H1 (cell line): ENCODE measurements at regions not wholly inside any gene's neighbourhood (a gene's known extent, or its start where the extent isn't known, plus 50 kb on each side); places are given as distances from the start of the nearest gene placed in this dataset.

Source experiments
- CTCF ChIA-PET: fragments of 300-600 bp; sonication (Branson Sonifier 250); formaldehyde crosslinking; loops from one replicate; lab custom pipeline; 2021; ENCODE audit not compliant: partially characterized antibody; lab: Charles Lee
- POLR2A ChIA-PET: fragments of 300-600 bp; sonication (Branson Sonifier 250); formaldehyde crosslinking; loops from one replicate; lab custom pipeline; 2021; ENCODE audit warnings: inconsistent platforms; ENCODE audit not compliant: partially characterized antibody; lab: Charles Lee
- DNase-seq, 2 experiments: peaks; one replicate each; pipeline versions ENCODE4 v3.0.0 to v3.0.0-alpha.2; 2010 to 2022; ENCODE audit warnings: low spot score in 2 of 2, low read depth in 1 of 2, mixed read lengths in 1 of 2
- FAIRE-seq: peaks from 2 replicates; lab custom pipeline; 2011; peaks lifted over from hg19 to GRCh38; lab: Jason Lieb, UNC
- H2AFZ ChIP-seq: 2 replicates; pipeline ENCODE4 v1.8.1; 2012; ENCODE audit warnings: low read length, inconsistent platforms
- H2AK5ac ChIP-seq: 2 replicates; pipeline ENCODE4 v1.6.1; 2013; ENCODE audit warnings: low read depth, low read length
- H2BK120ac ChIP-seq: replicated peaks from 2 replicates; pipeline ENCODE3; 2013; ENCODE audit warnings: low read depth, low read length, inconsistent platforms
- H2BK12ac ChIP-seq: 2 replicates; pipeline ENCODE4 v1.6.1; 2013; ENCODE audit warnings: low read depth, low read length
- H2BK15ac ChIP-seq: 2 replicates; pipeline ENCODE4 v1.6.1; 2013; ENCODE audit warnings: low read length
- H2BK20ac ChIP-seq: 2 replicates; pipeline ENCODE4 v1.6.1; 2013; ENCODE audit warnings: low read length
- H2BK5ac ChIP-seq: 2 replicates; pipeline ENCODE4 v1.6.1; 2013; ENCODE audit warnings: low read depth, low read length
- H3K14ac ChIP-seq: 2 replicates; pipeline ENCODE4 v1.6.1; 2013; ENCODE audit warnings: inconsistent platforms; ENCODE audit not compliant: insufficient read length
- H3K18ac ChIP-seq: 2 replicates; pipeline ENCODE4 v1.6.1; 2013; ENCODE audit warnings: low read length; ENCODE audit errors: extremely low read depth
- H3K23ac ChIP-seq: 2 replicates; pipeline ENCODE4 v1.6.1; 2013; ENCODE audit warnings: inconsistent platforms; ENCODE audit not compliant: insufficient read length
- H3K23me2 ChIP-seq: 2 replicates; pipeline ENCODE4 v1.6.1; 2013; ENCODE audit warnings: low read depth, low read length
- H3K27ac ChIP-seq: 2 replicates; pipeline ENCODE4 v1.6.1; 2011; ENCODE audit warnings: low read depth, low read length, inconsistent platforms
- H3K27me3 ChIP-seq, 4 experiments: replicated peaks in 1 of 4; 1 replicate in 1 of 4; 2 replicates in 3 of 4; pipeline versions ENCODE4 v1.6.1 to v1.8.1; 2011 to 2013; ENCODE audit warnings: low read length in 3 of 4, mild to moderate bottlenecking in 3 of 4, inconsistent platforms in 2 of 4, mixed read lengths in 2 of 4, moderate library complexity in 1 of 4; ENCODE audit not compliant: control insufficient read depth in 3 of 4, insufficient read depth in 3 of 4; ENCODE audit errors: extremely low read depth in 1 of 4
- H3K36me3 ChIP-seq, 4 experiments: 2 replicates each; pipeline versions ENCODE4 v1.6.1 to v1.8.1; 2011 to 2013; ENCODE audit warnings: mild to moderate bottlenecking in 4 of 4, low read length in 3 of 4, moderate library complexity in 2 of 4, control low read depth in 1 of 4, inconsistent platforms in 1 of 4; ENCODE audit not compliant: insufficient read depth in 4 of 4, control insufficient read depth in 2 of 4
- H3K4ac ChIP-seq: replicated peaks from 2 replicates; pipeline ENCODE3; 2013; ENCODE audit warnings: low read length, low read depth, mixed read lengths, inconsistent platforms; ENCODE audit not compliant: insufficient read length
- H3K4me1 ChIP-seq, 4 experiments: replicated peaks in 1 of 4; 1 replicate in 1 of 4; 2 replicates in 3 of 4; pipeline versions ENCODE4 v1.6.1 to v1.8.1; 2011 to 2013; ENCODE audit warnings: low read length in 3 of 4, inconsistent platforms in 2 of 4, mixed read lengths in 1 of 4; ENCODE audit not compliant: insufficient read depth in 4 of 4, control insufficient read depth in 3 of 4
- H3K4me2 ChIP-seq, 2 experiments: 2 replicates each; pipeline versions ENCODE4 v1.6.1 to v1.8.1; 2011 to 2013; ENCODE audit warnings: low read depth in 2 of 2, low read length in 2 of 2, control low read depth in 1 of 2, inconsistent platforms in 1 of 2, mild to moderate bottlenecking in 1 of 2; ENCODE audit not compliant: insufficient read depth in 1 of 2
- H3K4me3 ChIP-seq, 4 experiments: fragments of 200-600, 300-600 bp in 1 of 4; sonication (generic), shearing (Covaris generic), sonication (Bioruptor Twin) in 1 of 4; 2 replicates each; pipeline versions ENCODE4 v1.5.1 to v1.8.1; 2011 to 2016; ENCODE audit warnings: low read length in 4 of 4, low read depth in 3 of 4, control low read depth in 2 of 4, inconsistent platforms in 2 of 4, mild to moderate bottlenecking in 2 of 4, mixed read lengths in 1 of 4, moderate library complexity in 1 of 4; ENCODE audit not compliant: insufficient read depth in 2 of 4; ENCODE audit errors: extremely low read depth in 1 of 4
- H3K56ac ChIP-seq: replicated peaks from 2 replicates; pipeline ENCODE3; 2013; ENCODE audit warnings: low read depth, mild to moderate bottlenecking, mixed read lengths, low read length, inconsistent platforms; ENCODE audit not compliant: insufficient read length
- H3K79me1 ChIP-seq: 2 replicates; pipeline ENCODE4 v1.6.1; 2013; ENCODE audit warnings: low read depth, low read length, control low read depth
- H3K79me2 ChIP-seq, 2 experiments: 2 replicates each; pipeline versions ENCODE4 v1.6.1 to v1.8.1; 2012 to 2013; ENCODE audit warnings: low read length in 2 of 2, mild to moderate bottlenecking in 2 of 2, inconsistent platforms in 1 of 2; ENCODE audit not compliant: insufficient read depth in 2 of 2, control insufficient read depth in 1 of 2
- H3K9ac ChIP-seq, 4 experiments: replicated peaks in 1 of 4; 1 replicate in 1 of 4; 2 replicates in 3 of 4; pipeline versions ENCODE4 v1.6.1 to v1.8.1; 2011 to 2013; ENCODE audit warnings: low read depth in 3 of 4, low read length in 3 of 4, control low read depth in 2 of 4, mild to moderate bottlenecking in 2 of 4, moderate library complexity in 2 of 4, inconsistent platforms in 1 of 4; ENCODE audit errors: extremely low read depth in 1 of 4
- H3K9me3 ChIP-seq, 2 experiments: 2 replicates each; pipeline versions ENCODE4 v1.6.1 to v1.8.1; 2012 to 2013; ENCODE audit warnings: mild to moderate bottlenecking in 2 of 2, moderate library complexity in 2 of 2, control low read depth in 1 of 2, inconsistent platforms in 1 of 2, low read depth in 1 of 2, low read length in 1 of 2, mixed read lengths in 1 of 2; ENCODE audit not compliant: insufficient read depth in 2 of 2
- H4K20me1 ChIP-seq, 2 experiments: replicated peaks in 1 of 2; 2 replicates each; pipeline versions ENCODE3 to v1.8.1; 2011 to 2013; ENCODE audit warnings: inconsistent platforms in 2 of 2, low read length in 2 of 2, mild to moderate bottlenecking in 1 of 2; ENCODE audit not compliant: insufficient read depth in 2 of 2, control insufficient read depth in 1 of 2
- H4K5ac ChIP-seq: 2 replicates; pipeline ENCODE4 v1.6.1; 2013; ENCODE audit warnings: low read length, low read depth, mixed read lengths, inconsistent platforms; ENCODE audit not compliant: insufficient read length
- H4K8ac ChIP-seq: 2 replicates; pipeline ENCODE4 v1.8.0; 2013; ENCODE audit warnings: mild to moderate bottlenecking, moderate library complexity, low read length, inconsistent platforms; ENCODE audit not compliant: insufficient read depth; ENCODE audit errors: extremely low read depth
- H4K91ac ChIP-seq: replicated peaks from 2 replicates; pipeline ENCODE3; 2013; ENCODE audit warnings: low read length, mixed read lengths, inconsistent platforms; ENCODE audit not compliant: insufficient read length
- CTBP2 ChIP-seq: IDR thresholded peaks from 2 replicates; pipeline ENCODE4 v1.7.0; 2011; ENCODE audit warnings: borderline replicate concordance, mild to moderate bottlenecking, moderate library complexity, mixed read lengths, low read length; ENCODE audit not compliant: insufficient read depth, insufficient read length
- FOSL1 ChIP-seq: IDR thresholded peaks from 2 replicates; pipeline ENCODE4 v1.6.1; 2011; ENCODE audit warnings: mild to moderate bottlenecking, low read depth, low read length, moderate library complexity; ENCODE audit not compliant: insufficient read depth
- HDAC6 ChIP-seq: IDR thresholded peaks from one replicate; pipeline ENCODE4 v1.7.1; 2012; ENCODE audit warnings: low read depth, mild to moderate bottlenecking, inconsistent platforms, low read length, moderate library complexity
- POLR2AphosphoS5 ChIP-seq: IDR thresholded peaks from 2 replicates; pipeline ENCODE4 v1.6.1; 2011; ENCODE audit warnings: low read depth, low read length
- SIRT6 ChIP-seq: IDR thresholded peaks from one replicate; pipeline ENCODE4 v1.7.1; 2012; ENCODE audit warnings: low read length, inconsistent platforms
- TCF12 ChIP-seq: IDR thresholded peaks from 2 replicates; pipeline ENCODE4 v1.6.1; 2011; ENCODE audit warnings: low read depth, mild to moderate bottlenecking, low read length
- WGBS, 2 experiments: shearing (Covaris generic) in 1 of 2; methylation state at CpG; one replicate each; pipeline versions ENCODE4 v1.1.6 to v1.1.7; 2013 to 2015; ENCODE audit warnings: low lambda C conversion rate in 2 of 2, mixed read lengths in 2 of 2, inconsistent platforms in 1 of 2, low coverage in 1 of 2, missing lambda C conversion rate in 1 of 2; ENCODE audit not compliant: insufficient replicate concordance in 2 of 2, insufficient coverage in 1 of 2, insufficient read length in 1 of 2; ENCODE audit errors: extremely low coverage in 1 of 2, missing lambda C conversion rate in 1 of 2; 5-methylcytosine and 5-hydroxymethylcytosine counted together

GRCh38 chr1:119312500-119312899, 56.1 kb upstream of the HAO2 start:
- 88 to 100% methylated on average over 1 to 4 of the region's 4 CpGs for WGBS, 2 experiments

More at GRCh38 chr1:119312500-119312899, 56.1 kb upstream of the HAO2 start:
- Histone ChIP-seq H2BK120ac (no peak overlapping the region), H3K4ac (no peak overlapping the region), H3K4me3 (no peak overlapping the region), H3K23me2 (no peaks in the 10 kb centered on the region), H3K27me3 (no peaks in the 10 kb centered on the region), H3K27ac (no peak overlapping the region), H3K79me2 (no peaks in the 10 kb centered on the region), H2AFZ (no peak overlapping the region), H4K91ac (no peak overlapping the region), H3K23ac (no peak overlapping the region), H4K8ac (no peak overlapping the region), H2BK15ac (no peak overlapping the region), H3K4me1 (no peaks in the 10 kb centered on the region), H3K14ac (no peak overlapping the region), H2AK5ac (no peak overlapping the region), H3K9ac (no peak overlapping the region), H3K4me2 (no peak overlapping the region), H3K36me3 (no peaks in the 10 kb centered on the region), H2BK12ac (no peak overlapping the region), H3K18ac (no peak overlapping the region), H2BK5ac (no peak overlapping the region), H4K20me1 (no peaks in the 10 kb centered on the region), H3K79me1 (no peaks in the 10 kb centered on the region), H4K5ac (no peak overlapping the region), H2BK20ac (no peak overlapping the region), H3K56ac (no peak overlapping the region), H3K9me3 (no peaks in the 10 kb centered on the region)
- no peak for DNase-seq
- no peak for TF ChIP-seq CTBP2
- no peak for TF ChIP-seq SIRT6
- TF ChIP-seq HDAC6 = no peak
- TF ChIP-seq POLR2AphosphoS5 = no peak
- no peak for TF ChIP-seq TCF12
- TF ChIP-seq FOSL1 = no peak
- ChIA-PET POLR2A (interaction anchor here (1.2 kb wide), 1 partner anchor 20 kb away, joined by 3 read pairs; no protein-coding TSS in a partner anchor), CTCF (interaction anchor here (1.2 to 6.3 kb wide), 3 partner anchors 15 to 55 kb away, joined by 5 to 66 read pairs (median 7); no protein-coding TSS in a partner anchor)
- no peak for FAIRE-seq
